Limb (tissue), 2 donors: ENCODE measurements at regions not wholly inside any gene's neighbourhood (a gene's known extent, or its start where the extent isn't known, plus 50 kb on each side); places are given as distances from the start of the nearest gene placed in this dataset.
"Not testable (repeated sequence)": the region's sequence is repeated elsewhere in the genome, so short reads cannot be mapped to it uniquely, and the experiment has no call there.

Experiments used
- DNase-seq, 2 donors: peaks; one replicate each; pipeline ENCODE4 v3.0.0-alpha.2; 2016; ENCODE audit errors: extremely low spot score in 2 of 2

DNA sequence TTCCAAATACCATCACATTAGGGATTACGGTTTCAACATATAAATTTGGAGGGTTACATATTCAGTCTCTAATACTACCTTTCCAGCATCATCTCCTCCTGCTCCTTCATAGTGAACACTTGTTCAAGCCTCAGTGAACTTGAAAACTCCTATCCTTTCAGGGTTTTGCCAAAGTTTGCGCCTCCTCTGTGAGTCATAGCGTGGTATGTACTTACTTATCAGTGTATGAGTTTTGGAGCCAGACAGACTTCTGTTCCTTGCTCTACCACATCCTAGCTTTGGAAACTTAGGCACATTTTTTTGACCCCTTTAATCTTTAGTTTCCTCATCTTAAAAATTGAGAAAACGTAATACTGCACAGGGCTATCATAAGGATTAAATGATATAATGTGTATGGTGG lies 160.1 kb upstream of the ZC3H12C start:
- DNase-seq, result no peak

DNA sequence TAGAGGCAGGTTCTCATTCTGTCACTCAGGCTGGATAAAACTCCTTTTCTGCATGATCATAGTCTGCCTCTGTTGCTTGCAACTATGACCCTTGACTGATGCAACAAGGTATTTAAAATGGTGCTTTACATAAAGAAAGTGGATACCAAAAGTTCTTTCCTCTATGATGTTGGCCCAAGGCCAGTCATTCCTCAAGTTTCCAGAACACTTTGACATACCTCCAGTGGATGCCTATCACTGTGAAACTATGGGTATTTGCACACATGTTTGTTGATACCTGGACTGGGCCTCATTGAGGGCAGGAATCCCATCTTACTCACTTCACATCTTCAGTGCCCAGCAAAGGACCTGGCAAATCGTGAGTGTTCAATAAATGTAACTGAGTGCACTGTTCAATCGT lies 159.0 kb upstream of the ZC3H12C start:
- no peak for DNase-seq

DNA sequence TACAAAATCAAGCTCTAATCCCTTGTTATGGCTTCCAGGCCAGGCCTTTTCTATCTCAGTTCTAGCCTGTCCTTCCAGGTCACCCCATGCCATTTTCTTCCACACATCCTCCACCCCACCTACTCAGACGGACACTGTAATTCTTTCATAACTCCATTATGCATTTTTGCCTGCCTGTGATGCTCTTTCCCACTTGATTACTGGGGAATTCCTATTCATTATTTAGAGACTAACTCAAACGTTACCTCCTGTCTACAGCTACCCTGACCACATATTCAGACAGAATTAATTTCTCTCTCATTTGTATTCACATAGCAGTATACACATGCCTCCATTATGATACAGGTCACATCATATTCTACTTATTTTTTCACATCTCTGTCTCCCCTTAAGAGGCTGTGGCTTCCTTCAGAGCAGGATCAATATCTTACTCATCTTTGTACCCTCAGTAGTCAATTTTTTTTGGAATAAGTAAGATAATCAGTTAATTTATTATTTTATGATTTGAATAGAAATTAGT lies 156.5 kb upstream of the ZC3H12C start:
- no peak for DNase-seq

- no peak for DNase-seq
These were observed 155.2 kb upstream of the ZC3H12C start for GRCh38 chr11:109937968-109938367.

DNA sequence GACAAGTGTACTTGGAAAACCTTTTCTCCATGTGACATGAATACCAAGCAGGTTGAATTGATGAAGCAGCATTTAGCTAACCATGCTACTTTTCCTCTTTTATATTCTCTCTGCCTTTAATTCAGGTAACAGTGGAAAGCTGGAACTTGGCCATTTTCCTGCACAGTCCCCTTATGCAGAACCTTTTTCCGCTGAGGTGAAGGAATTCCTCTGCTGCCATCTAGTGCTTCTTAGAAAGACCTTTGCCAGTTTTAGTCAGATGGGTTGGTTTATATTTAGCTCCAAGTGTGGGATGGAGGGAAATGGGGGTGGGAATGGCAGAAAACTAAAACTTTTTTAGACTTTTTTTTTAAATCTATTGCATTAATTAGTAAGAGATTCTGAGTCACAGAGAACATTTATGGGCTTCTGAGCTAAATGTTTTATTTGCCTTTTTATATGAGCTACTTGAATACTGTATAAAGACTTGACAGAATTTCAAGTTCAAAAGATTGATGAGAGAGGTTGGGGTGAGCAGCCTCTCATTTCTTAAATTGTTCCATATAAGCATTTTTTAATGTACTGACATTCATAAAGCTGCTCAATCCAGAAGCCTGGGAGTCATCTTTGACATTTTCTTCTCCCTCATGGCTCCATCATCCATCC lies 153.9 kb upstream of the ZC3H12C start:
- DNase-seq, result peak; percentile 40 to 87

GRCh38 chr11:109940816-109941215 lies 152.4 kb upstream of the ZC3H12C start:
- DNase-seq, result no peak

DNA sequence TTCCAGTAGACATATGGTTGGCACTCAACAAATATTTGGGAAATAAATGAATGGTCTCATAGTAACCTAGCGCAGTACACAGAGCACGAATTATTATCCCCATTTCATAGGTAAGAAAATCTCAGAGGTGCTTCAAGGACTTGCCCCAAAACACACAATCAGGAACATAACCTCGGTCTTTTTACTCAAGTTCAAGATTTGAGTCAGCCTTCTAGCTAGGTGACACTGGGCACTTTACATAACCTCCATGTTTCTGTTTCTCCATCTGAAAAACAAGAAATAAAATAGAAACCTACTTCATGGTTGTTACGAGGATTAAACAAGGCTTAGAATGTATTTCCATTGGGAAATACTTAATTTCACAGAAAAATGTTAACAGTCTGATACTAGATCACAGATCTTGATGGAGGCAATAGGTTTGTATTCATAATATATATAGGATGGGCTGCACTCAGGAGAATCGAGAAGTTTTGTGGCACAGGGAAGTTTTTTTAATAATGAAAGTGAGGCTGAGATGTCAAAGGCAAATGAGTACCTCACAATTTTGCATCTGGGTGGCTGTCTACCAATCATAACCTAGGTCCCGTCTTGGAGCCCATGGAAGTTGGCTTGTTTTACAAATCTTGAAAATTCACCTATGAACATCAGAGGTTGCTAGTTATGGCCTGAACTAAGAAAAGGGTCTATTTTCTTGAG lies 147.4 kb upstream of the ZC3H12C start:
- no peak for DNase-seq

DNA sequence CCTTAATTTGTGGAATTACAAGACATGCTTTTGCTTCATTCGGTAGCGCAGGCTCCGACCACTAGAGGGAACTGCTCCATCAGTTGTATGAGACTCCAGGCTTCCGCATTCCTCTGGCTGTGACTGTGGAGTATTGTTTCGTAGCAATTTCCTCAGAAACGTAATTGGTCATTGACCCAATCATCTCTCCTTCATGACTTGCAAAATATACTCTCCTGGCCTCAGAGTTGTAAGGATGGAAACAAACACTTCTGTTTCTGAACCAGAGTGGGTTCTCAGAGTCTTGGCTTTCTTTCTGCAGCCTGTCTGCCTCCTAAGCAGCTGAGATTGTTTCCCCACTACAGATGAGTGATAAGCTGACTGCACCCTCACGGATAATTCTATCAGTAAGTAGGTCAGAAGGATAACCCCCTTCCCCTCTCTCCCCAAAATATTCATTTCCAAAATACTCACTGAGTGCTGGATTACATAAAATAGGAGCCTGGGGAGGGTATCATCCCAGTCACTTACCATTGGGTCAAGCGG lies 146.8 kb upstream of the ZC3H12C start:
- peak; percentile 85 to 86 for DNase-seq

GRCh38 chr11:109954534-109954933 lies 138.7 kb upstream of the ZC3H12C start:
- no peak for DNase-seq

GRCh38 chr11:109956124-109956793 lies 136.9 kb upstream of the ZC3H12C start:
- no peak for DNase-seq

DNA sequence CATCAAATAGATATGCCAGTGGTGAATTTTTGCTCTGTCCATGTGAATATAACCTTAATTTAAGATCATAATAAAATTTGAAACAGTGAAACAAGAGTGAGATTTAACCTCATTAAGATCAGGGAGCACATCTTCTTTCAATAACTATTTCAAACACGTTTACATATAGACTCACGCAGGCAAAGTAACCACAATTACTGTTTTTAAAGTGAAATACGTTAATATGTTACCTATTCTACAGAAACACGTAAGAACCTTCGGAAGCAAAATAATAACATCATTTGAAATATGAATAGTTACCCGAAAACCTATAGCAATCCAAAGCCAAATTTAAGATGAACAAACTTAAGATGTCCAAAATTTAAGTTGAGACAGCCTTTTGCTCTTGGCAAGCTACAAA lies 136.2 kb upstream of the ZC3H12C start:
- DNase-seq, result no peak

DNA sequence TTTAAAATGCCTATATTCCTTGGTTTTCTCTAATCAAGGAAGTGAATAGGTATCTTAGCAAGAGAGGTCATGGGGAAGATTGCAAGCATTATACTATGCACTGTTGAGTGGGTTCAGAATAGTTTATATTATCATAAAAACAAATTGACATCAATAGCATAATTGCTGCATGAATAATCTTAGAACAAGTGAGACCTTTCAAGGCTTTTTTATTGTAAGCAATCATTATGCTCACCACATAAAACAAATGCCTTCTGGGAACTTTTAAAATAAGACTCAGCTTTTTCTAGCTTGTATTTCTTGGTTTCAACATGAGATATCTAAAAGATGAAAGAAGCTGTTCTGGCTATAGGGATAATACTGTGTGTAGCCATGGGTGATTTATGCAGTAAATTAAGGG lies 135.6 kb upstream of the ZC3H12C start:
- no peak for DNase-seq

- DNase-seq, result no peak
These were observed 134.9 kb upstream of the ZC3H12C start for GRCh38 chr11:109958131-109958820.

GRCh38 chr11:109958821-109959166 lies 134.4 kb upstream of the ZC3H12C start:
- no peak for DNase-seq

DNA sequence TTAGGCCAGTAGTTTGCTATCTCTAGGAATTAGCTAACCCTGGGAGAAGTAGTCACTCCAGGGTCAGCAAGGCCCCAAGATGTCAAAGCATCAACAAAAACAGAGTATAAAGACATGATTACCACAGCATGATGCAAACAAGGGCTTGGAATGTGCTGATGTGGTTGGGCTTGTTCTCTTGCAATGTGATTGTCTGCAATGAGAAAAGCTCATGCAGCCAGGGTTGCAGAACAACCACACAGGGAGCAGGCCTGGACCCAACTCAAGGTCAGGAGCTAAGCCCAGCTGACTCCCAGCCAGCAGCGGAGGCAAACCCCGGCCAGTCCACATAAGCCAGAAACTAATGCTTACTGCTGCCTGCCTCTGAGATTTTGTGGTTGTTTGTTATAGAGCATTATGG lies 132.4 kb upstream of the ZC3H12C start:
- DNase-seq, result no peak

DNA sequence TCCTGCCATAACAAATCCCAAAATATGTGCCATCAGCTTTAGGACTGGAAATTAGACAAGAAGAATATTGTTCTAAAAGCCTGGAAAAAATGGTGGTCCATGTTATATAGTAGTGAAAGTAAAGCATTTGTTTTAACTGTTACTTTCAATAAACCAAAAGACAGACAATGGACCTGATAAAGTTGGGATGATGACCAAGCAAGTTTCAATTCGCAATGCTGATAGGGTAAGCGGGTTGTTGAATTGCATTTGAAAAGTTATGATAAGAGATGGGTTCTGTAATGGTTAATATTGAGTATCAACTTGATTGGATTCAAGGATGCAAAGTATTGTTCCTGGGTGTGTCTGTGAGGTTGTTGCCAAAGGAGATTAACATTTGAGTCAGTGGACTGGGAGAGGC lies 131.9 kb upstream of the ZC3H12C start:
- DNase-seq, result no peak

GRCh38 chr11:109963101-109963500 lies 130.1 kb upstream of the ZC3H12C start:
- no peak for DNase-seq

DNA sequence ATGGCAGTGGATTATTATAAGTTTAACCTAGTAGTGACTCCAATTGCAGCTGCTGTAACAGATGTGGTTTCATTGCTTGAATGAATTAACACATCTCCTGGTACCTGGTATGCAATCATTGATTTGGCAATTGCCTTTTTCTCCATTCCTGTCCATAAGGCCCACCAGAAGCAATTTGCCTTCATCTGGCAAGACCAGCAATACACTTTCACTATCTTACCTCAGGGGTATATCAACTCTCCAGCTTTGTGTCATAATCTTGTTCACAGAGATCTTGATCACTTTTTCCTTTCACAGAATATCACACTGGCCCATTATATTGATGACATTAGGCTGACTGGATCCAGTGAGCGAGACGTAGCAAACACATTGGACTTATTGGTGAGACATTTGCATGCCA lies 128.7 kb upstream of the ZC3H12C start:
- DNase-seq, result no peak

GRCh38 chr11:109965445-109965844 lies 127.7 kb upstream of the ZC3H12C start:
- DNase-seq, result not testable (repeated sequence)

DNA sequence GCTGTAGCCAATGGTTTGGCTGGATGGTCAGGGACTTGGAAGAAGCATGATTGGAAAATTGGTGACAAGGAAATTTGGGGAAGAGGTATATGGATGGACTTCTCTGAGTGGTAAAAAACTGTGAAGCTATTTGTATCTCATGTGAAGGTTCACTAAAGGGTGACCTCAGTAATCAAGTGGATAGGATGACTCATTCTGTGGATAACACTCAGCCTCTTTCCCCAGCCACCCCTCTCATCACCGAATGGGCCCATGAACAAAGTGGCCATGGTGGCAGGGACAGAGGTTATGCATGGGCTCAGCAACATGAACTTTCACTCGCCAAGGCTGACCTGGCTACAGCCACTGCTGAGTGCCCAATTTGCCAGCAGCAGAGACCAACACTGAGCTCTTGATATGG lies 127.3 kb upstream of the ZC3H12C start:
- DNase-seq, result not testable (repeated sequence)

- DNase-seq, result not testable (repeated sequence)
These were observed 126.1 kb upstream of the ZC3H12C start for GRCh38 chr11:109967136-109967535.

- DNase-seq, result no peak
These were observed 124.9 kb upstream of the ZC3H12C start for GRCh38 chr11:109968299-109968698.
